ENCODE measurements at regions not wholly inside any gene's neighbourhood (a gene's known extent, or its start where the extent isn't known, plus 50 kb on each side); places are given as distances from the start of the nearest gene placed in this dataset.

DNA sequence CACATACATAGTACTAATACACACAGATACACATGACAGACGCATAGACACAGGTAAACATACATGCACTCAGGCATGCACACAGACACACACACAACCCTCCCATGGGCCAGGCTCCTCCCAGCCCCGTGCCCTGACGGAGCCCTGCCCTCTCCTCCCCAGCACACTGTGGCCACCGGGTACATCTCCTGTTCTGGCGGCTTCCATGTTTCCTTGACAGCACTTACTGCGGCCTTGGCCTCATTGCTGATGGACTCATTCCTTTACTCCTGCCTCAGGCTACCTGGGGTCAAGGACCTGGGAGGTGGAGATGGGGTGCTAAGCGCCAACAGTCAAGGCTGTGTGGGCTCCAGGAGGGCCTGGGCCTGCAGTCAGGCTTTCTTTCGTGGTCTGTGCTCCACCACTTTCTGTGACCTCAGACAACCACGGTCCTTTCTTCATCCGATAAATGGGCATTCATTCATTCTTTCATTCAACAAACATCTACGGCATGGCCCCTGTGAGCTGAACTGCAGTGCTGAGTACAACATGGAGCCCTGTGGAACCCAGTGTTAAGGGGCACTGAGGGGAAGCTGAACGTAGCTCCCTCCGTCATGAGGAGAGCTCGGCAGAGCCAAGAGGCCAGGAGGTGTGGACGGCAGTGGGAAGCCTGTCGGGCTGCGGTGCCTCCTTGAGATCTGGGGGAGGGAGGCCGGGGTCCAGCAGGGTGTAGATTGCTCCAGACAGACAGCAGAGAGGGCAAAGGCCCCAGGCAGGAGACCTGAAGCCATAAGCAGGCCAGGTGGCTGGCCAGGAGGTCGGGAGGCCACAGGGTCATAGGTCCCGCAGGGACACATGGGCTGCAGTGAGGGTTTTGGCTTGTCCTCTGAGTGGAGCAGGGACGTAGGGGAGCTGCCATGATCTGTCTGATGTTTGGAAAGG lies 190.4 kb upstream of the HDAC4 start:
- Histone ChIP-seq H3K36me3 (ENCODE audit: control insufficient read depth, insufficient read depth, low read length) (no peaks in the 10 kb centered on the region), H3K4me1 (ENCODE audit: control insufficient read depth, insufficient read depth, low read length) (no peaks in the 10 kb centered on the region), H3K27me3 (ENCODE audit: control insufficient read depth, insufficient read depth, low read length) (no peaks in the 10 kb centered on the region), H3K27ac (ENCODE audit: low read length) (no peak overlapping the region), H3K4me3 (ENCODE audit: low read length) (no peak overlapping the region), H3K9me3 (ENCODE audit: control insufficient read depth, insufficient read depth, low read length) (no peaks in the 10 kb centered on the region; the same call in 1 of the 2 replicates)
- DNase-seq (ENCODE audit: low read depth, low spot score) = no peak
- no CpG with 5 or more reads among the region's 21 CpGs for whole genome bisulfite sequencing (ENCODE audit: insufficient coverage, insufficient read length)

DNA sequence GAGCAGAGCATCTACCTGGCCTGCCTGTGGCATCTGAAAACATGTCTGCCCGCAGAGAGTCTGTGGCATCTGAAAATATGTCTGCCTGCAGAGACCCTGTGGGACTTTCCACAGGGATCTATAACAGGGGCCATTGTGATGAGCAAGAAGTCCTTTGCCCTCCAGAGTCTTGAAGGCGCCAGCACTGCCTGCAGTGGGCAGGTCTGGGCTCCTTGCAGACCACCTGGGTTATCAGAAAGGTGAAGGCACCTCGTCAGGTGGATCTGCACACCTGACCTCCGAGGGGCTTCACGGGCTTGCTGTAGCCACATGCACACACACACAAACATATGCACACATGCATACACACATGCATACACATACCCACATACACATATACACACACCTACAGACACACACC lies 189.5 kb upstream of the HDAC4 start:
- no CpG with 5 or more reads among the region's 5 CpGs for WGBS (ENCODE audit: insufficient coverage, insufficient read length)
- Histone ChIP-seq H3K4me3 (ENCODE audit: low read length) (no peak overlapping the region), H3K9me3 (ENCODE audit: control insufficient read depth, insufficient read depth, low read length) (no peaks in the 10 kb centered on the region; the same call in 1 of the 2 replicates), H3K4me1 (ENCODE audit: control insufficient read depth, insufficient read depth, low read length) (no peaks in the 10 kb centered on the region), H3K27ac (ENCODE audit: low read length) (no peak overlapping the region), H3K36me3 (ENCODE audit: control insufficient read depth, insufficient read depth, low read length) (no peaks in the 10 kb centered on the region), H3K27me3 (ENCODE audit: control insufficient read depth, insufficient read depth, low read length) (no peaks in the 10 kb centered on the region)
- DNase-seq (ENCODE audit: low read depth, low spot score) = no peak

DNA sequence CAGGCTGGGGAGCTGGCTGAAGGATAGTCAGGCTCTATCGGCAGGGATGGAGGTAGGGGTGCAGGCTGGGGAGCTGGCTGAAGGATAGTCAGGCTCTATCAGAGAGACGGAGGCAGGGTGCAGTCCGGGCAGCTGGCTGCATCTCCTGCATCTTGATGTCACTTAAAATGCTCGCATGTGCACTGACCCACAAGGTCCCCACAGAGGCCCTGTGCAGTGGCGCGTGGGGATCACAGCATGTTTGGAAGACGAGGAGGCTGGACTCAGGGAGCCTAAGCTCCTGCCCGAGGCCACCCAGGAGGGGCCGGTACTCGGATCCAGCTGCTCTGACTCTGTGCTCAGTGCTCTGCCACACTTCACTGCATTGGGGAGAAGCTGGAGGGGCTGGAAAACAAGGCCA lies 189.0 kb upstream of the HDAC4 start:
- H3K4me3 ChIP-seq (ENCODE audit: low read length) = no peak overlapping the region
- H3K4me1 ChIP-seq (ENCODE audit: control insufficient read depth, insufficient read depth, low read length) = no peaks in the 10 kb centered on the region
- H3K27ac ChIP-seq (ENCODE audit: low read length) = no peak overlapping the region
- no peaks in the 10 kb centered on the region; the same call in 1 of the 2 replicates for H3K9me3 ChIP-seq (ENCODE audit: control insufficient read depth, insufficient read depth, low read length)
- no peaks in the 10 kb centered on the region for H3K36me3 ChIP-seq (ENCODE audit: control insufficient read depth, insufficient read depth, low read length)
- no peaks in the 10 kb centered on the region for H3K27me3 ChIP-seq (ENCODE audit: control insufficient read depth, insufficient read depth, low read length)
- no peak for DNase-seq (ENCODE audit: low read depth, low spot score)
- WGBS (ENCODE audit: insufficient coverage, insufficient read length) = no CpG with 5 or more reads among the region's 10 CpGs

DNA sequence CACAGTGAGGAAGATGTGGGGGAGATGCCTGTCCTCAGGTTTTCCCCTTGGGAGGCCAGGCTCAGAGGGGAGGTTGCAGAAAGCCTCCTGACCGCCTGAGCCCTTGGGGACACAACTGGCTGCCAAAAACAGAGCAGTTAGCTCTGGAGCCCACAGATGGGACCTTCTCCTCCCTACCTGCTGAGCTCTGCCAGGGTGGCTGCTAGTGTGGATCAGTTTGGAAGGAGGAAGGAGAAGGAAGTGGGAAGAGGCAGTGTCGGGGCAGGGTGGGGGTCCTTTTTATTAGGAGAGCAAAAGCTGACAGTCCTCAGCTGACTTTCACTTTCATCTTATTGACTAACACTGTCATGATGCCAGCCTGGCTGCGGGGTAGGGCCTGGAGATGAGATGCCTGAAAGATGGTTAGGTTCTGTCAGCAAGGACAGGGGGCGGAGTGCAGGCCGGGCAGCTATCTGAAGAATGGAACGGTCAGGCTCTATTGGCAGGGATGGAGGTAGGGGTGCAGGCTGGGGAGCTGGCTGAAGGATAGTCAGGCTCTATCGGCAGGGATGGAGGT lies 188.5 kb upstream of the HDAC4 start:
- Histone ChIP-seq H3K27ac (ENCODE audit: low read length) (no peak overlapping the region), H3K4me1 (ENCODE audit: control insufficient read depth, insufficient read depth, low read length) (no peaks in the 10 kb centered on the region), H3K9me3 (ENCODE audit: control insufficient read depth, insufficient read depth, low read length) (no peaks in the 10 kb centered on the region; the same call in 1 of the 2 replicates), H3K36me3 (ENCODE audit: control insufficient read depth, insufficient read depth, low read length) (no peaks in the 10 kb centered on the region), H3K27me3 (ENCODE audit: control insufficient read depth, insufficient read depth, low read length) (no peaks in the 10 kb centered on the region), H3K4me3 (ENCODE audit: low read length) (no peak overlapping the region)
- no peak for DNase-seq (ENCODE audit: low read depth, low spot score)
- WGBS (ENCODE audit: insufficient coverage, insufficient read length) = no CpG with 5 or more reads among the region's 7 CpGs

DNA sequence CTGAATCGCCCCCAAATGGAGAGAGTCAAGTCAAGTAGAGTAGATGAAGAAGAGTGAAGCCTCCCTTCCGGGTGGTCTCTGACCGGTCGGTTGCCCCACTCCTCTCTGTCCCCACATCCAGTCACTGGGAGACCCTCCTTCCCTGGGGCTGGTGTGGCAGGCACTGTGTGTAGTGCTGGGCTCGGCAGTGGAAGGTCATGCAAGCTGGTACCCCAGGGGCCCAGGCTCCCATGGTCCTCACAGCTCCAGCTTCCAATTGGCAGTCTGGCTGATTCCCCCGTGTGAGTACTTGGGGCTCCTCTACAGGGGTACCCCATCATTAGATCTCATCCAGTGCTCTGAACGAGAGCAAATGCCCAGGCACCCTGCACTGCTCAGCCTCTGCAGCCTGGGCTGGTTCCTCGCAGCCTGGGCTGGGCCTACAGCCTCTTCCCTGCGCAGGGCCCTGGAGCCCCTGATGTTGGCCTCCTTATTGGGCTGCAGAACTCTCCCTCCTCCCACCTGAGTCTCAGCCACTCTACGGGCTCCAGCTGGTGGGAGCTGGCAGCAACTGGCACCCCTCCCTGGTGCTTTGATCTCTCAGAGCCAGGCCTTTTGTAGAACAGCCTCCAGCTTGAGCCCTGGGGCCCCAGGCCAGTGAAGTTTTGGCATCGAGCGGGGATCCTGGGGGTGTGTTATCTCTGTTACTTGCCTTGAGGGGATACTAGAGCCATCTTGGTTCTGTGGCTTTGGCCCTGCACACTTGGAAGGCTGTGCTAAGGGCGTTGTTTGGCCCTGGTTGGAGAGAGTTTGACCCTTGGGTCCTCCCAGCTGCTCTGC lies 187.8 kb upstream of the HDAC4 start:
- H3K4me1 ChIP-seq (ENCODE audit: control insufficient read depth, insufficient read depth, low read length) = no peaks in the 10 kb centered on the region
- no peaks in the 10 kb centered on the region; the same call in 1 of the 2 replicates for H3K9me3 ChIP-seq (ENCODE audit: control insufficient read depth, insufficient read depth, low read length)
- H3K27me3 ChIP-seq (ENCODE audit: control insufficient read depth, insufficient read depth, low read length) = no peaks in the 10 kb centered on the region
- WGBS (ENCODE audit: insufficient coverage, insufficient read length) = no CpG with 5 or more reads among the region's 13 CpGs
- H3K36me3 ChIP-seq (ENCODE audit: control insufficient read depth, insufficient read depth, low read length) = no peaks in the 10 kb centered on the region
- H3K4me3 ChIP-seq (ENCODE audit: low read length) = no peak overlapping the region
- no peak for DNase-seq (ENCODE audit: low read depth, low spot score)
- no peak overlapping the region for H3K27ac ChIP-seq (ENCODE audit: low read length)

DNA sequence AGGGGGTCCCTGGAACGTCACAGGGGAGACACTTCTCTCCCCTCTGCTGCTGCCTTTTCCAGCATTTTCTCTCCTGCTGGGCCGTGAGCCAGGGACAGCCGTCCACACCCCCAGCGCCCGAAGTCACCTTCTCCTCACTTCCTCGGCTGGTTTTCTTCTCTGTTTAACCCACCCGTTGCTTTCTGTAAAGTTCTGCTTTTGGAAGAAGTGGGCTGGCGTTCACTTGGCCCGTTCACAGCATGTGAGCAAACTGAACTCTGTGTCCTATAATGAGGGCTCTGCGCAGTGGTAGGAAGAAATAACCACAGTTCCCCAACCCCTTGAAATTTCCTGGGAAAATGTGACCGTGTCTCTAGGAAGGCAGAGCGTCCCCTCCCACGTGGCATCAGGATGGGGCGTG lies 187.0 kb upstream of the HDAC4 start:
- no peaks in the 10 kb centered on the region; the same call in 1 of the 2 replicates for H3K9me3 ChIP-seq (ENCODE audit: control insufficient read depth, insufficient read depth, low read length)
- DNase-seq (ENCODE audit: low read depth, low spot score) = no peak
- H3K27ac ChIP-seq (ENCODE audit: low read length) = no peak overlapping the region
- no peak overlapping the region for H3K4me3 ChIP-seq (ENCODE audit: low read length)
- no peaks in the 10 kb centered on the region for H3K36me3 ChIP-seq (ENCODE audit: control insufficient read depth, insufficient read depth, low read length)
- WGBS (ENCODE audit: insufficient coverage, insufficient read length) = no CpG with 5 or more reads among the region's 14 CpGs
- no peaks in the 10 kb centered on the region for H3K4me1 ChIP-seq (ENCODE audit: control insufficient read depth, insufficient read depth, low read length)
- no peaks in the 10 kb centered on the region for H3K27me3 ChIP-seq (ENCODE audit: control insufficient read depth, insufficient read depth, low read length)

DNA sequence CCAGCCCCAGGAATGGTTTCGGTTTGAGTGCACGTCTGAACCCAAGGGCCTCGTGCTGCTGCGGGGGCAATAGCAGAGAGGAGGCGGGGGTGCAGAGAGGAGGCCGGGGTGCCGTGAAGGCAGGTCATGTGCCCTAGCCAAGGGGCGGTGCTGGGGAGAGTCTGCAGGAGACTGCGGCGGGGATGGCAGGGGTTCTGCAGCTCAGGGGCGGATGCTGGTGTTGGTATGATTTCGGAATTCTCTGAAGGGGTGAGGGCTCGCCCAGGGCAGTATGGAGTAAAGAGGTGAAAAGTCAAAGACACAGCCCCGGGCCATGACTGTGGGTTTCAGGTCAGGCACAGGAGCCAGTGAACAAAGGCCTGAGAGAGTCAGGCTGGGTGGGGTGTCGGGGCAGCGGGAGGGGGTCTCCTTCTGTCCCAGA lies 186.5 kb upstream of the HDAC4 start:
- WGBS (ENCODE audit: insufficient coverage, insufficient read length) = no CpG with 5 or more reads among the region's 16 CpGs

DNA sequence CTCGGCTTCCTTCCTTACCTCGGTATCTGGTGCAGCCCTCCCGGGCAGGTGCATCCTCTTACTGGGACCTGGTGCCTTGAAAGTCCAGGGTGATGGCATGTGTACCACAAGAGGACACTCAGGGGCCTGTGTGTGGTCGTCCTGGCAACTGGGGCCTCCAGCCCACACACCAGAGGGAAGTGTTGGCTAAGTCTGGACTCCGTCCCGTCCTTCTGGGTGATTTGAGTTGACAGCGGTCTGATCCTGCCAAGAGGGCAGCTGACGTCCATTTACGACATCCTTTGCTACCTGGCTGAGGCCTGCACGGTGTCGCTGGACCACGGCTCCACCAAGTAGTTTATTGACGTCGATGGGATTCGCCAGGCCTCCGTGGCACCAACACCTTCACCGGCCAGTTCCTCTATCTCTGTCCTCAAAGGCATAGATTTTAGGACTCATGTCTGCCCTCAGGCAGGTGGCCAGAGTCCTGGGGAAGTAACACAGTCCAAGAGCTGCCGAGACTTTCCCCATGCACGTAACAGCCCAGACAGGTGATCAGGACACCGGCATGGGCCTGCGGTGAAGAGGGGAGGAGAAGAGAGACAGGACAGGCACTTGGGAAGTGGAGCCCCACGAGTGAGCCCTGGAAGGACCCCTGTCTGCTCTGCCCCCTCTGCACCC lies 186.0 kb upstream of the HDAC4 start:
- Histone ChIP-seq H3K4me1 (ENCODE audit: control insufficient read depth, insufficient read depth, low read length) (no peaks in the 10 kb centered on the region), H3K27me3 (ENCODE audit: control insufficient read depth, insufficient read depth, low read length) (no peaks in the 10 kb centered on the region), H3K27ac (ENCODE audit: low read length) (no peak overlapping the region), H3K9me3 (ENCODE audit: control insufficient read depth, insufficient read depth, low read length) (no peaks in the 10 kb centered on the region), H3K36me3 (ENCODE audit: control insufficient read depth, insufficient read depth, low read length) (no peaks in the 10 kb centered on the region), H3K4me3 (ENCODE audit: low read length) (no peak overlapping the region)
- no peak for DNase-seq (ENCODE audit: low read depth, low spot score)
- no CpG with 5 or more reads among the region's 22 CpGs for WGBS (ENCODE audit: insufficient coverage, insufficient read length)

More for the DNA sequence above, 186.5 kb upstream of the HDAC4 start:
- no peaks in the 10 kb centered on the region for H3K27me3 ChIP-seq (ENCODE audit: control insufficient read depth, insufficient read depth, low read length)
- H3K4me1 ChIP-seq (ENCODE audit: control insufficient read depth, insufficient read depth, low read length) = no peaks in the 10 kb centered on the region
- no peak for DNase-seq (ENCODE audit: low read depth, low spot score)
- H3K27ac ChIP-seq (ENCODE audit: low read length) = no peak overlapping the region
- H3K9me3 ChIP-seq (ENCODE audit: control insufficient read depth, insufficient read depth, low read length) = no peaks in the 10 kb centered on the region
- H3K4me3 ChIP-seq (ENCODE audit: low read length) = no peak overlapping the region
- no peaks in the 10 kb centered on the region for H3K36me3 ChIP-seq (ENCODE audit: control insufficient read depth, insufficient read depth, low read length)

DNA sequence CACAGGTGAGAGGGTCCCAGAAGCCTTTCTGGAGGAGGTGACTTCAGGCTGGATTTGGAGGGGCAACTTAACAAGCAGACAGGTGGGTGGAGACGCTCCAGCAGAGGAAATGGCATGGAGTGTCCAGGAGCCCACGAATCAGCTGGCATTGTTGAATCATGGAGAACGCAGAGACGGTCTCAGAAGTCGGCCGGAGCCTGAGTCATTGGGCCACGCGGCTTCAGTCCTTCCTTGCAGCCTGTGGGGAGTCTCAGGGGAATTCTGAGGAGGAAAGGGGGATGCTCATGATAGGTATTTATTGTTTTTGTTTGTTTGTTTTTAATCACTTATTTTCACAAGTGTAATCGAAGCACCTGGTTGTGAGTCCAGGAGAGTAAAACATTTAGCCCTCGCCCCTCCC lies 184.6 kb upstream of the HDAC4 start:
- no peaks in the 10 kb centered on the region for H3K9me3 ChIP-seq (ENCODE audit: control insufficient read depth, insufficient read depth, low read length)
- no CpG with 5 or more reads among the region's 10 CpGs for WGBS (ENCODE audit: insufficient coverage, insufficient read length)
- H3K27me3 ChIP-seq (ENCODE audit: control insufficient read depth, insufficient read depth, low read length) = no peaks in the 10 kb centered on the region
- no peaks in the 10 kb centered on the region for H3K4me1 ChIP-seq (ENCODE audit: control insufficient read depth, insufficient read depth, low read length)
- no peak for DNase-seq (ENCODE audit: low read depth, low spot score)
- H3K36me3 ChIP-seq (ENCODE audit: control insufficient read depth, insufficient read depth, low read length) = no peaks in the 10 kb centered on the region
- no peak overlapping the region for H3K27ac ChIP-seq (ENCODE audit: low read length)
- no peak overlapping the region for H3K4me3 ChIP-seq (ENCODE audit: low read length)

DNA sequence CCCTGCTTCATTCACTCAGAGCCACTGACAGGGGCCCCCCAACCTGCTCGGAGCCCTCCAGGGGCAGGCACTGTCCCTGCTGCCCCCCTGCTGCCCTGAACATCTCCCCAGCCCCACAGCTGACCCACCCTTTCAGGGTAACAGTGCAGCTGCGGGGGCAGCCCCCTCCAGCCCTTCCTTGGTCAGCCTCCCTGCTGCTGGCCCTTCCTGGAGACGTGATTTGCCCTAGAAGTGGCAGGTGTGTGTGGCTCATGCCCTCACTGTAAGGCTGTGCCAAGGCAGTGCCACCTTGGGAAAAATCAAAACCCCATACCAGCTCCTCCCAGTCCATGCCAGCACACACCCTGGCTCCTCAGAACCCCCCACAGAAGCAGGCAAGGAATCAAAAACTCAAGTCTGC lies 184.2 kb upstream of the HDAC4 start:
- Histone ChIP-seq H3K27ac (ENCODE audit: low read length) (no peak overlapping the region), H3K36me3 (ENCODE audit: control insufficient read depth, insufficient read depth, low read length) (no peaks in the 10 kb centered on the region), H3K4me3 (ENCODE audit: low read length) (no peak overlapping the region), H3K4me1 (ENCODE audit: control insufficient read depth, insufficient read depth, low read length) (no peaks in the 10 kb centered on the region), H3K9me3 (ENCODE audit: control insufficient read depth, insufficient read depth, low read length) (no peaks in the 10 kb centered on the region), H3K27me3 (ENCODE audit: control insufficient read depth, insufficient read depth, low read length) (no peaks in the 10 kb centered on the region)
- no peak for DNase-seq (ENCODE audit: low read depth, low spot score)
- no CpG with 5 or more reads among the region's 3 CpGs for WGBS (ENCODE audit: insufficient coverage, insufficient read length)
